HepG2 (cell line): ENCODE measurements at regions not wholly inside any gene's neighbourhood (a gene's known extent, or its start where the extent isn't known, plus 50 kb on each side); places are given as distances from the start of the nearest gene placed in this dataset.

Experiments
- CENPX ChIP-seq: sonication (generic); formaldehyde crosslinking; IDR thresholded peaks from 2 replicates; pipeline ENCODE4 v1.9.0; 2021; ENCODE audit warnings: mild to moderate bottlenecking, missing genetic modification reagents, moderate library complexity
- EP300 ChIP-seq, 3 experiments: sonication (generic) in 1 of 3; formaldehyde crosslinking in 1 of 3; IDR thresholded peaks; 2 replicates each; pipeline versions ENCODE4 v1.5.1 to v1.6.1; 2011 to 2020; ENCODE audit warnings: low read depth in 2 of 3, low read length in 2 of 3, borderline replicate concordance in 1 of 3, improper control_type of control experiment in 1 of 3, mild to moderate bottlenecking in 1 of 3, missing genetic modification reagents in 1 of 3, moderate library complexity in 1 of 3
- FLYWCH1 ChIP-seq: sonication (generic); formaldehyde crosslinking; IDR thresholded peaks from 2 replicates; pipeline ENCODE4 v1.8.1; 2023; ENCODE audit warnings: mild to moderate bottlenecking, missing genetic modification reagents
- FOXK2 ChIP-seq: fragments of 450-650 bp; IDR thresholded peaks from 2 replicates; pipeline ENCODE4 v1.6.1; 2016
- HNF4A ChIP-seq: sonication (generic); formaldehyde crosslinking; IDR thresholded peaks from 2 replicates; pipeline ENCODE4 v1.4.0; 2020; ENCODE audit warnings: missing genetic modification reagents
- IRF2 ChIP-seq: IDR thresholded peaks from 2 replicates; pipeline ENCODE4 v1.6.1; 2018; ENCODE audit warnings: missing genetic modification reagents, missing compliant biosample characterization
- MYC ChIP-seq: sonication (generic); formaldehyde crosslinking; IDR thresholded peaks from 2 replicates; pipeline ENCODE4 v1.9.0; 2021; ENCODE audit warnings: missing genetic modification reagents, borderline replicate concordance
- NFE2L2 ChIP-seq: fragments of 150-350 bp; IDR thresholded peaks from 2 replicates; pipeline ENCODE4 v1.6.1; 2014; ENCODE audit warnings: low read length
- NFIB ChIP-seq: sonication (generic); formaldehyde crosslinking; IDR thresholded peaks from 2 replicates; pipeline ENCODE4 v1.9.0; 2021; ENCODE audit warnings: missing genetic modification reagents, mild to moderate bottlenecking, borderline replicate concordance
- NFKBIZ ChIP-seq: IDR thresholded peaks from 2 replicates; pipeline ENCODE4 v1.6.1; 2018; ENCODE audit warnings: missing genetic modification reagents, missing compliant biosample characterization
- NRL ChIP-seq: sonication (generic); formaldehyde crosslinking; IDR thresholded peaks from 2 replicates; pipeline ENCODE4 v1.5.0; 2020; ENCODE audit warnings: missing genetic modification reagents, mild to moderate bottlenecking, moderate library complexity, borderline replicate concordance
- POLR2G ChIP-seq: fragments of 200-400 bp; formaldehyde crosslinking; IDR thresholded peaks from 2 replicates; pipeline ENCODE4 v1.6.1; 2018; ENCODE audit warnings: mild to moderate bottlenecking, low read depth, low read length, moderate library complexity
- RCOR2 ChIP-seq: IDR thresholded peaks from 2 replicates; pipeline ENCODE4 v1.6.1; 2016; ENCODE audit warnings: missing biosample characterization, missing genetic modification reagents
- SMC3 ChIP-seq: IDR thresholded peaks from 2 replicates; pipeline ENCODE4 v1.6.1; 2011; ENCODE audit warnings: low read length, improper control_type of control experiment
- STAG1 ChIP-seq: sonication (generic); formaldehyde crosslinking; IDR thresholded peaks from 2 replicates; pipeline ENCODE4 v1.4.0; 2020; ENCODE audit warnings: missing genetic modification reagents
- ZFP82 ChIP-seq: sonication (generic); formaldehyde crosslinking; IDR thresholded peaks from 2 replicates; pipeline ENCODE4 v1.5.1; 2020; ENCODE audit warnings: mild to moderate bottlenecking, missing genetic modification reagents, borderline replicate concordance
- ZNF292 ChIP-seq: sonication (generic); formaldehyde crosslinking; IDR thresholded peaks from 2 replicates; pipeline ENCODE4 v1.8.1; 2022; ENCODE audit warnings: mild to moderate bottlenecking, low read depth, missing genetic modification reagents, borderline replicate concordance
- ZNF44 ChIP-seq: sonication (generic); formaldehyde crosslinking; IDR thresholded peaks from 2 replicates; pipeline ENCODE4 v1.5.1; 2020; ENCODE audit warnings: mild to moderate bottlenecking, missing genetic modification reagents
- ZSCAN20 ChIP-seq: sonication (generic); formaldehyde crosslinking; IDR thresholded peaks from 2 replicates; pipeline ENCODE4 v1.4.0; 2020; ENCODE audit warnings: missing genetic modification reagents, mild to moderate bottlenecking, borderline replicate concordance
- ZSCAN31 ChIP-seq: sonication (generic); formaldehyde crosslinking; IDR thresholded peaks from 2 replicates; pipeline ENCODE4 v1.5.0; 2020; ENCODE audit warnings: low read depth, mild to moderate bottlenecking, missing genetic modification reagents
- ZSCAN9 ChIP-seq: IDR thresholded peaks from 2 replicates; pipeline ENCODE4 v1.6.1; 2016; ENCODE audit warnings: borderline replicate concordance
- TF ChIP-seq, protein P1 (sequence below): sonication (generic); IDR thresholded peaks from 2 replicates; pipeline ENCODE4 v1.6.1; 2016; ENCODE audit warnings: low read depth, borderline replicate concordance
- TF ChIP-seq, protein P2 (sequence below): sonication (generic); formaldehyde crosslinking; IDR thresholded peaks from 2 replicates; pipeline ENCODE4 v1.4.0; 2020; ENCODE audit warnings: mild to moderate bottlenecking, missing genetic modification reagents
- TF ChIP-seq, protein P3 (sequence below): sonication (generic); formaldehyde crosslinking; IDR thresholded peaks from 2 replicates; pipeline ENCODE4 v1.5.1; 2020; ENCODE audit warnings: missing genetic modification reagents, mild to moderate bottlenecking, borderline replicate concordance
- TF ChIP-seq, protein P4 (sequence below): IDR thresholded peaks from 2 replicates; pipeline ENCODE4 v1.6.1; 2012; ENCODE audit warnings: low read length, improper control_type of control experiment
- TF ChIP-seq, protein P5 (sequence below): sonication (generic); formaldehyde crosslinking; IDR thresholded peaks from 2 replicates; pipeline ENCODE4 v1.5.1; 2020; ENCODE audit warnings: missing genetic modification reagents, mild to moderate bottlenecking, borderline replicate concordance

DNA sequence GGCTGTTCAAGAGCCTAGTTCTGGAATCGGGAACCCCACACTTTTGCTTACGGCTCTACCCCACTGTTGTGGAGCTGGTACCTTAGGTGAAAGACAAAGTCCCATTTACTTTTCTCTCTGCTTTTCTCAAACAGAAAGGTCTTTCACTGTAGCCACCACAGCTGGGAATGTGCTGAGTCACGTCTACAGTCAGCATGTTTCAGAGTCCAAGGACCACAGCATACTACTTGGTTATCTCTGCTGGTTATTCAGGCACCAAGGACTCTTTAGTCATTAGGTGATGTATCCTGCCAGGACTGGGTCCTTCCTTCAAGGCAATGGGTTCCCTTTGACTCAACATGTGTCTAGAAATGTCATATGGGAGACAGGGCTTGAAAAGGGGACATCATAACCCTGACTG is 266.8 kb upstream of the STEAP1 start (continued):
- TF ChIP-seq, protein P1, sequence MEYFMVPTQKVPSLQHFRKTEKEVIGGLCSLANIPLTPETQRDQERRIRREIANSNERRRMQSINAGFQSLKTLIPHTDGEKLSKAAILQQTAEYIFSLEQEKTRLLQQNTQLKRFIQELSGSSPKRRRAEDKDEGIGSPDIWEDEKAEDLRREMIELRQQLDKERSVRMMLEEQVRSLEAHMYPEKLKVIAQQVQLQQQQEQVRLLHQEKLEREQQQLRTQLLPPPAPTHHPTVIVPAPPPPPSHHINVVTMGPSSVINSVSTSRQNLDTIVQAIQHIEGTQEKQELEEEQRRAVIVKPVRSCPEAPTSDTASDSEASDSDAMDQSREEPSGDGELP: peak; percentile 70
- no peak for TF ChIP-seq NFIB (CRISPR knock-in tag)
- TF ChIP-seq POLR2G: no peak
- TF ChIP-seq ZSCAN31 (CRISPR knock-in tag): no peak
- TF ChIP-seq, protein P2, sequence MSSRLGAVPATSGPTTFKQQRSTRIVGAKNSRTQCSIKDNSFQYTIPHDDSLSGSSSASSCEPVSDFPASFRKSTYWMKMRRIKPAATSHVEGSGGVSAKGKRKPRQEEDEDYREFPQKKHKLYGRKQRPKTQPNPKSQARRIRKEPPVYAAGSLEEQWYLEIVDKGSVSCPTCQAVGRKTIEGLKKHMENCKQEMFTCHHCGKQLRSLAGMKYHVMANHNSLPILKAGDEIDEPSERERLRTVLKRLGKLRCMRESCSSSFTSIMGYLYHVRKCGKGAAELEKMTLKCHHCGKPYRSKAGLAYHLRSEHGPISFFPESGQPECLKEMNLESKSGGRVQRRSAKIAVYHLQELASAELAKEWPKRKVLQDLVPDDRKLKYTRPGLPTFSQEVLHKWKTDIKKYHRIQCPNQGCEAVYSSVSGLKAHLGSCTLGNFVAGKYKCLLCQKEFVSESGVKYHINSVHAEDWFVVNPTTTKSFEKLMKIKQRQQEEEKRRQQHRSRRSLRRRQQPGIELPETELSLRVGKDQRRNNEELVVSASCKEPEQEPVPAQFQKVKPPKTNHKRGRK: no peak
- no peak for TF ChIP-seq NFKBIZ (CRISPR knock-in tag)
- no peak for TF ChIP-seq CENPX (CRISPR knock-in tag)
- TF ChIP-seq ZFP82 (CRISPR knock-in tag): no peak
- no peak for TF ChIP-seq ZSCAN9 (CRISPR knock-in tag)
- TF ChIP-seq, protein P3, sequence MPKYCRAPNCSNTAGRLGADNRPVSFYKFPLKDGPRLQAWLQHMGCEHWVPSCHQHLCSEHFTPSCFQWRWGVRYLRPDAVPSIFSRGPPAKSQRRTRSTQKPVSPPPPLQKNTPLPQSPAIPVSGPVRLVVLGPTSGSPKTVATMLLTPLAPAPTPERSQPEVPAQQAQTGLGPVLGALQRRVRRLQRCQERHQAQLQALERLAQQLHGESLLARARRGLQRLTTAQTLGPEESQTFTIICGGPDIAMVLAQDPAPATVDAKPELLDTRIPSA: no peak
- no peak for TF ChIP-seq IRF2 (CRISPR knock-in tag)
- TF ChIP-seq, protein P4, sequence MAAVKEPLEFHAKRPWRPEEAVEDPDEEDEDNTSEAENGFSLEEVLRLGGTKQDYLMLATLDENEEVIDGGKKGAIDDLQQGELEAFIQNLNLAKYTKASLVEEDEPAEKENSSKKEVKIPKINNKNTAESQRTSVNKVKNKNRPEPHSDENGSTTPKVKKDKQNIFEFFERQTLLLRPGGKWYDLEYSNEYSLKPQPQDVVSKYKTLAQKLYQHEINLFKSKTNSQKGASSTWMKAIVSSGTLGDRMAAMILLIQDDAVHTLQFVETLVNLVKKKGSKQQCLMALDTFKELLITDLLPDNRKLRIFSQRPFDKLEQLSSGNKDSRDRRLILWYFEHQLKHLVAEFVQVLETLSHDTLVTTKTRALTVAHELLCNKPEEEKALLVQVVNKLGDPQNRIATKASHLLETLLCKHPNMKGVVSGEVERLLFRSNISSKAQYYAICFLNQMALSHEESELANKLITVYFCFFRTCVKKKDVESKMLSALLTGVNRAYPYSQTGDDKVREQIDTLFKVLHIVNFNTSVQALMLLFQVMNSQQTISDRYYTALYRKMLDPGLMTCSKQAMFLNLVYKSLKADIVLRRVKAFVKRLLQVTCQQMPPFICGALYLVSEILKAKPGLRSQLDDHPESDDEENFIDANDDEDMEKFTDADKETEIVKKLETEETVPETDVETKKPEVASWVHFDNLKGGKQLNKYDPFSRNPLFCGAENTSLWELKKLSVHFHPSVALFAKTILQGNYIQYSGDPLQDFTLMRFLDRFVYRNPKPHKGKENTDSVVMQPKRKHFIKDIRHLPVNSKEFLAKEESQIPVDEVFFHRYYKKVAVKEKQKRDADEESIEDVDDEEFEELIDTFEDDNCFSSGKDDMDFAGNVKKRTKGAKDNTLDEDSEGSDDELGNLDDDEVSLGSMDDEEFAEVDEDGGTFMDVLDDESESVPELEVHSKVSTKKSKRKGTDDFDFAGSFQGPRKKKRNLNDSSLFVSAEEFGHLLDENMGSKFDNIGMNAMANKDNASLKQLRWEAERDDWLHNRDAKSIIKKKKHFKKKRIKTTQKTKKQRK: no peak
- TF ChIP-seq SMC3: no peak
- no peak for TF ChIP-seq ZNF44
- no peak for TF ChIP-seq ZNF292 (CRISPR knock-in tag)
- no peak for TF ChIP-seq ZSCAN20 (CRISPR knock-in tag)
- TF ChIP-seq FLYWCH1: no peak
- peak; percentile 82 for TF ChIP-seq HNF4A (CRISPR knock-in tag)
- peak; percentile 99 for TF ChIP-seq NFE2L2
- TF ChIP-seq STAG1 (CRISPR knock-in tag): no peak
- TF ChIP-seq MYC: no peak
- TF ChIP-seq NRL (CRISPR knock-in tag): no peak
- TF ChIP-seq, protein P5, sequence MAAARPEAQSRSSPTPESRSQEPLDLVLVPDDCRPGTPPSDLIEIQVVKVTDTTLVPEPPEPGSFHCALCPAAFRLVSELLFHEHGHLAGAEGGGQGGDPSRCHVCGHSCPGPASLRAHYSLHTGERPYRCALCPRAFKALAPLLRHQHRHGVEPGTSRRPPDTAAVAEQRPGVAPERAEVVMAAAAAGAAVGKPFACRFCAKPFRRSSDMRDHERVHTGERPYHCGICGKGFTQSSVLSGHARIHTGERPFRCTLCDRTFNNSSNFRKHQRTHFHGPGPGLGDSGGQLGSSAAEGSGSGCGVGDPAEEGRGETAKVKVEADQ (CRISPR knock-in tag): no peak
- no peak for TF ChIP-seq FOXK2
- TF ChIP-seq EP300 (IDR thresholded peaks at IDR 0.05; ENCODE audit: low read depth in 2 of 2, low read length in 2 of 2): 0 out of 4 replicates have a peak, but pooled peaks of 1 of the 2 experiments have one; percentile 14
- no peak for TF ChIP-seq EP300 (CRISPR knock-in tag; IDR thresholded peaks at IDR 0.05; ENCODE audit: borderline replicate concordance)
- TF ChIP-seq RCOR2 (CRISPR knock-in tag): no peak
